K562 (cell line): ENCODE measurements at regions not wholly inside any gene's neighbourhood (a gene's known extent, or its start where the extent isn't known, plus 50 kb on each side); places are given as distances from the start of the nearest gene placed in this dataset.

Experiments
- ATF1 ChIP-seq, 2 experiments: fragments of 450-650 bp in 1 of 2; IDR thresholded peaks; 2 replicates each; pipeline ENCODE4 v1.6.1; 2016; ENCODE audit warnings: missing compliant biosample characterization in 1 of 2, missing genetic modification characterization in 1 of 2
- EZH2 ChIP-seq: IDR thresholded peaks from 2 replicates; pipeline ENCODE4 v1.6.1; 2012; ENCODE audit warnings: low read depth, mild to moderate bottlenecking, inconsistent platforms, low read length, borderline replicate concordance
- FOXA1 ChIP-seq: fragments of 450-650 bp; IDR thresholded peaks from 2 replicates; pipeline ENCODE4 v1.6.1; 2016; ENCODE audit warnings: mild to moderate bottlenecking, borderline replicate concordance
- GABPB1 ChIP-seq: sonication (generic); formaldehyde crosslinking; IDR thresholded peaks from 2 replicates; pipeline ENCODE4 v1.8.0; 2022; ENCODE audit warnings: mild to moderate bottlenecking, missing genetic modification reagents
- JUN ChIP-seq, 2 experiments: sonication (generic) in 1 of 2; formaldehyde crosslinking in 1 of 2; IDR thresholded peaks; 2 replicates each; pipeline versions ENCODE4 v1.6.1 to v1.8.0; 2012 to 2022; ENCODE audit warnings: borderline replicate concordance in 2 of 2, mild to moderate bottlenecking in 2 of 2, improper control_type of control experiment in 1 of 2, low read depth in 1 of 2, low read length in 1 of 2, missing genetic modification reagents in 1 of 2
- MAZ ChIP-seq, 2 experiments: fragments of 450-650 bp in 1 of 2; sonication (generic) in 1 of 2; formaldehyde crosslinking; IDR thresholded peaks in 1 of 2; conservative IDR thresholded peaks in 1 of 2; 2 replicates each; pipeline versions ENCODE4 v1.4.0 to v1.5.0; 2020; ENCODE audit warnings: mild to moderate bottlenecking in 1 of 2, missing genetic modification reagents in 1 of 2
- RCOR1 ChIP-seq, 2 experiments: IDR thresholded peaks; 2 replicates each; pipeline ENCODE4 v1.6.1; 2012; ENCODE audit warnings: low read depth in 2 of 2, low read length in 2 of 2, borderline replicate concordance in 1 of 2, improper control_type of control experiment in 1 of 2
- SAP30 ChIP-seq: fragments of 200-600 bp; sonication (generic); IDR thresholded peaks from 2 replicates; pipeline ENCODE4 v1.6.1; 2012; ENCODE audit warnings: borderline replicate concordance, low read depth, mild to moderate bottlenecking, moderate library complexity, low read length, control low read depth, inconsistent platforms; ENCODE audit not compliant: insufficient read depth, poor library complexity, severe bottlenecking
- YY1 ChIP-seq, 3 experiments: IDR thresholded peaks; 2 replicates each; pipeline ENCODE4 v1.6.1; 2011; ENCODE audit warnings: low read length in 2 of 3, mild to moderate bottlenecking in 2 of 3, moderate library complexity in 2 of 3, borderline replicate concordance in 1 of 3, control low read depth in 1 of 3, low read depth in 1 of 3; ENCODE audit not compliant: insufficient read depth in 3 of 3, insufficient replicate concordance in 2 of 3, control insufficient read depth in 1 of 3, insufficient read length in 1 of 3; ENCODE audit errors: extremely low read depth in 1 of 3
- ZZZ3 ChIP-seq: fragments of 450-650 bp; IDR thresholded peaks from 2 replicates; pipeline ENCODE4 v1.6.1; 2016; ENCODE audit warnings: antibody characterized with exemption, mild to moderate bottlenecking, moderate library complexity
- TF ChIP-seq, protein P1 (sequence below): sonication (generic); formaldehyde crosslinking; IDR thresholded peaks from 2 replicates; pipeline ENCODE4 v1.8.0; 2022; ENCODE audit warnings: mild to moderate bottlenecking, missing genetic modification reagents, borderline replicate concordance
- TF ChIP-seq, protein P2 (sequence below): sonication (generic); formaldehyde crosslinking; IDR thresholded peaks from 2 replicates; pipeline ENCODE4 v1.8.1; 2023; ENCODE audit warnings: mild to moderate bottlenecking, missing genetic modification reagents
- TF ChIP-seq, protein P3 (sequence below), 2 experiments: fragments of 450-650 bp in 1 of 2; sonication (generic) in 1 of 2; formaldehyde crosslinking; conservative IDR thresholded peaks; 2 replicates each; pipeline versions ENCODE4 v1.4.0 to v1.8.1; 2020 to 2022; ENCODE audit warnings: mild to moderate bottlenecking in 1 of 2, missing genetic modification reagents in 1 of 2

DNA sequence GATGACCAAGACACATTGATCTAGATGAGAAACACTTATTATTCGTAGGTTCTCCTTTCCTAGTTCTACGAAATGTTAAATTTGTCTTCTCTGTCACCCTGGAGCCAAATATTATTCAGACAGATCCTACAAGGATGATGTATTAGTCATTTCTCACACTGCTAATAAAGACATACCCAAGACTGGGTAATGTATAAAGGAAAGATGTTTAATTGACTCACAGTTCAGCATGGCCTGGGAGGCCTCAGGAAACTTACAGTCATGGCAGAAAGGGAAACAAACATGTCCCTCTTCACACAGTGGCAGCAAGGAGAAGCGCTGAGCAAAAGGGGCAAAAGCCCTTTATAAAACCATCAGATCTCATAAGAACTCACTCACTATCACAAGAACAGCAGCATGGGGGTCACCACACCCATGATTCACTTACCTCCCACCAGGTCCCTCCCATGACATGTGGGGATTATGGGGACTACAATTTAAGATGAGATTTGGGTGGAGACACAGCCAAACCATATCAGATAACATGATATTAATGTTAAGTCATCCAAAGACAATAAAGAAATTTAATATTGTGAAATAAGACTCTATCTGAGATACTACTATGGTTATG is 1248.8 kb upstream of the SLC10A2 start:
- TF ChIP-seq MAZ (CRISPR knock-in tag; conservative IDR thresholded peaks at IDR 0.05 in 1 of 2, IDR thresholded peaks at IDR 0.05 in 1 of 2) (no peak), GABPB1 (no peak), EZH2 (no peak), FOXA1 (no peak), RCOR1 (IDR thresholded peaks at IDR 0.05; ENCODE audit: borderline replicate concordance in 1 of 2, low read depth in 2 of 2, low read length in 2 of 2) (no peak), ATF1 (CRISPR knock-in tag; IDR thresholded peaks at IDR 0.05) (no peak), ATF1 (tag; IDR thresholded peaks at IDR 0.05) (no peak), YY1 (IDR thresholded peaks at IDR 0.05; ENCODE audit: borderline replicate concordance in 1 of 3, control insufficient read depth in 1 of 3, extremely low read depth in 1 of 3, insufficient read depth in 3 of 3, insufficient read length in 1 of 3, insufficient replicate concordance in 2 of 3, low read depth in 1 of 3, low read length in 2 of 3) (no peak), JUN (IDR thresholded peaks at IDR 0.05; ENCODE audit: borderline replicate concordance, low read depth, low read length) (no peak), JUN (CRISPR knock-in tag; IDR thresholded peaks at IDR 0.05; ENCODE audit: borderline replicate concordance) (no peak), SAP30 (no peak), ZZZ3 (no peak)
- TF ChIP-seq, protein P1, sequence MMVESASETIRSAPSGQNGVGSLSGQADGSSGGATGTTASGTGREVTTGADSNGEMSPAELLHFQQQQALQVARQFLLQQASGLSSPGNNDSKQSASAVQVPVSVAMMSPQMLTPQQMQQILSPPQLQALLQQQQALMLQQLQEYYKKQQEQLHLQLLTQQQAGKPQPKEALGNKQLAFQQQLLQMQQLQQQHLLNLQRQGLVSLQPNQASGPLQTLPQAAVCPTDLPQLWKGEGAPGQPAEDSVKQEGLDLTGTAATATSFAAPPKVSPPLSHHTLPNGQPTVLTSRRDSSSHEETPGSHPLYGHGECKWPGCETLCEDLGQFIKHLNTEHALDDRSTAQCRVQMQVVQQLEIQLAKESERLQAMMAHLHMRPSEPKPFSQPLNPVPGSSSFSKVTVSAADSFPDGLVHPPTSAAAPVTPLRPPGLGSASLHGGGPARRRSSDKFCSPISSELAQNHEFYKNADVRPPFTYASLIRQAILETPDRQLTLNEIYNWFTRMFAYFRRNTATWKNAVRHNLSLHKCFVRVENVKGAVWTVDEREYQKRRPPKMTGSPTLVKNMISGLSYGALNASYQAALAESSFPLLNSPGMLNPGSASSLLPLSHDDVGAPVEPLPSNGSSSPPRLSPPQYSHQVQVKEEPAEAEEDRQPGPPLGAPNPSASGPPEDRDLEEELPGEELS (CRISPR knock-in tag) = no peak
- TF ChIP-seq, protein P2, sequence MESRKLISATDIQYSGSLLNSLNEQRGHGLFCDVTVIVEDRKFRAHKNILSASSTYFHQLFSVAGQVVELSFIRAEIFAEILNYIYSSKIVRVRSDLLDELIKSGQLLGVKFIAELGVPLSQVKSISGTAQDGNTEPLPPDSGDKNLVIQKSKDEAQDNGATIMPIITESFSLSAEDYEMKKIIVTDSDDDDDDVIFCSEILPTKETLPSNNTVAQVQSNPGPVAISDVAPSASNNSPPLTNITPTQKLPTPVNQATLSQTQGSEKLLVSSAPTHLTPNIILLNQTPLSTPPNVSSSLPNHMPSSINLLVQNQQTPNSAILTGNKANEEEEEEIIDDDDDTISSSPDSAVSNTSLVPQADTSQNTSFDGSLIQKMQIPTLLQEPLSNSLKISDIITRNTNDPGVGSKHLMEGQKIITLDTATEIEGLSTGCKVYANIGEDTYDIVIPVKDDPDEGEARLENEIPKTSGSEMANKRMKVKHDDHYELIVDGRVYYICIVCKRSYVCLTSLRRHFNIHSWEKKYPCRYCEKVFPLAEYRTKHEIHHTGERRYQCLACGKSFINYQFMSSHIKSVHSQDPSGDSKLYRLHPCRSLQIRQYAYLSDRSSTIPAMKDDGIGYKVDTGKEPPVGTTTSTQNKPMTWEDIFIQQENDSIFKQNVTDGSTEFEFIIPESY (CRISPR knock-in tag) = no peak
- TF ChIP-seq, protein P3, sequence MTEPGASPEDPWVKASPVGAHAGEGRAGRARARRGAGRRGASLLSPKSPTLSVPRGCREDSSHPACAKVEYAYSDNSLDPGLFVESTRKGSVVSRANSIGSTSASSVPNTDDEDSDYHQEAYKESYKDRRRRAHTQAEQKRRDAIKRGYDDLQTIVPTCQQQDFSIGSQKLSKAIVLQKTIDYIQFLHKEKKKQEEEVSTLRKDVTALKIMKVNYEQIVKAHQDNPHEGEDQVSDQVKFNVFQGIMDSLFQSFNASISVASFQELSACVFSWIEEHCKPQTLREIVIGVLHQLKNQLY (CRISPR knock-in tag; conservative IDR thresholded peaks at IDR 0.05) = no peak
